Skeletal muscle satellite cell (primary cell): ENCODE measurements at regions not wholly inside any gene's neighbourhood (a gene's known extent, or its start where the extent isn't known, plus 50 kb on each side); places are given as distances from the start of the nearest gene placed in this dataset.

Source experiments
- H3K27me3 ChIP-seq: 2 replicates; pipeline ENCODE4 v1.7.0; 2013; ENCODE audit warnings: low read length; ENCODE audit not compliant: control insufficient read depth, insufficient read depth
- H3K36me3 ChIP-seq: 2 replicates; pipeline ENCODE4 v1.7.0; 2013; ENCODE audit warnings: mild to moderate bottlenecking, control low read depth, low read length; ENCODE audit not compliant: insufficient read depth
- H3K4me1 ChIP-seq: 2 replicates; pipeline ENCODE4 v1.7.0; 2013; ENCODE audit warnings: low read length; ENCODE audit not compliant: control insufficient read depth, insufficient read depth
- H3K4me2 ChIP-seq: 2 replicates; pipeline ENCODE4 v1.7.0; 2013; ENCODE audit warnings: mild to moderate bottlenecking, low read length
- H3K4me3 ChIP-seq: 2 replicates; pipeline ENCODE4 v1.7.0; 2013; ENCODE audit warnings: low read length
- H3K9ac ChIP-seq: 2 replicates; pipeline ENCODE4 v1.7.0; 2013; ENCODE audit warnings: mild to moderate bottlenecking, low read depth, low read length, moderate library complexity
- H3K9me3 ChIP-seq: replicated peaks from 2 replicates; pipeline ENCODE4 v1.7.0; 2013; ENCODE audit warnings: mild to moderate bottlenecking, control low read depth, low read length

GRCh38 chr7:156145184-156145583 is 332.9 kb upstream of the SHH start:
- H3K9me3 ChIP-seq: no peaks in the 10 kb centered on the region
- H3K4me1 ChIP-seq: no peaks in the 10 kb centered on the region
- no peaks in the 10 kb centered on the region for H3K27me3 ChIP-seq
- H3K4me2 ChIP-seq: no peak overlapping the region
- H3K36me3 ChIP-seq: no peaks in the 10 kb centered on the region
- H3K4me3 ChIP-seq: no peak overlapping the region
- H3K9ac ChIP-seq: no peak overlapping the region

- Histone ChIP-seq H3K4me3 (no peak overlapping the region), H3K36me3 (no peaks in the 10 kb centered on the region), H3K4me1 (no peaks in the 10 kb centered on the region), H3K27me3 (no peaks in the 10 kb centered on the region), H3K9ac (no peak overlapping the region), H3K9me3 (no peaks in the 10 kb centered on the region), H3K4me2 (no peak overlapping the region)
Observed at GRCh38 chr7:156143683-156144082, 331.4 kb upstream of the SHH start.

GRCh38 chr7:156143158-156143557 is 330.9 kb upstream of the SHH start:
- H3K27me3 ChIP-seq: no peaks in the 10 kb centered on the region
- H3K9me3 ChIP-seq: no peaks in the 10 kb centered on the region
- no peaks in the 10 kb centered on the region for H3K36me3 ChIP-seq
- no peak overlapping the region for H3K9ac ChIP-seq
- no peak overlapping the region for H3K4me3 ChIP-seq
- H3K4me2 ChIP-seq: no peak overlapping the region
- H3K4me1 ChIP-seq: no peaks in the 10 kb centered on the region

GRCh38 chr7:156141941-156142340 is 329.7 kb upstream of the SHH start:
- H3K4me3 ChIP-seq: no peak overlapping the region
- no peaks in the 10 kb centered on the region for H3K36me3 ChIP-seq
- H3K27me3 ChIP-seq: no peaks in the 10 kb centered on the region
- H3K4me1 ChIP-seq: no peaks in the 10 kb centered on the region
- no peak overlapping the region for H3K4me2 ChIP-seq
- no peak overlapping the region for H3K9ac ChIP-seq
- H3K9me3 ChIP-seq: no peaks in the 10 kb centered on the region

- Histone ChIP-seq H3K36me3 (no peaks in the 10 kb centered on the region), H3K27me3 (no peaks in the 10 kb centered on the region), H3K4me2 (no peak overlapping the region), H3K9ac (no peak overlapping the region), H3K4me3 (no peak overlapping the region), H3K9me3 (no peaks in the 10 kb centered on the region), H3K4me1 (no peaks in the 10 kb centered on the region)
Observed at GRCh38 chr7:156140896-156141295, 328.6 kb upstream of the SHH start.

GRCh38 chr7:156140447-156140846 is 328.2 kb upstream of the SHH start:
- H3K9me3 ChIP-seq: no peaks in the 10 kb centered on the region
- no peaks in the 10 kb centered on the region for H3K27me3 ChIP-seq
- H3K36me3 ChIP-seq: no peaks in the 10 kb centered on the region
- H3K4me2 ChIP-seq: no peak overlapping the region
- H3K9ac ChIP-seq: no peak overlapping the region
- no peaks in the 10 kb centered on the region for H3K4me1 ChIP-seq
- no peak overlapping the region for H3K4me3 ChIP-seq

- H3K4me3 ChIP-seq: no peak overlapping the region
- no peaks in the 10 kb centered on the region for H3K36me3 ChIP-seq
- no peaks in the 10 kb centered on the region for H3K27me3 ChIP-seq
- no peak overlapping the region for H3K4me2 ChIP-seq
- no peak overlapping the region for H3K9ac ChIP-seq
- H3K4me1 ChIP-seq: no peaks in the 10 kb centered on the region
- H3K9me3 ChIP-seq: no peaks in the 10 kb centered on the region
Observed at GRCh38 chr7:156139633-156140032, 327.4 kb upstream of the SHH start.

GRCh38 chr7:156139112-156139511 is 326.8 kb upstream of the SHH start:
- Histone ChIP-seq H3K9ac (no peak overlapping the region), H3K4me1 (no peaks in the 10 kb centered on the region), H3K4me2 (no peak overlapping the region), H3K4me3 (no peak overlapping the region), H3K27me3 (no peaks in the 10 kb centered on the region), H3K36me3 (no peaks in the 10 kb centered on the region), H3K9me3 (no peaks in the 10 kb centered on the region)

- H3K9ac ChIP-seq: no peak overlapping the region
- no peaks in the 10 kb centered on the region for H3K27me3 ChIP-seq
- no peak overlapping the region for H3K4me3 ChIP-seq
- no peaks in the 10 kb centered on the region for H3K36me3 ChIP-seq
- no peak overlapping the region for H3K4me2 ChIP-seq
- peaks cover 6% of the 10 kb centered on the region for H3K9me3 ChIP-seq
- no peaks in the 10 kb centered on the region for H3K4me1 ChIP-seq
Observed at GRCh38 chr7:156131881-156132280, 319.6 kb upstream of the SHH start.

- Histone ChIP-seq H3K4me3 (no peak overlapping the region), H3K36me3 (no peaks in the 10 kb centered on the region), H3K9me3 (peaks cover 11% of the 10 kb centered on the region), H3K4me1 (no peaks in the 10 kb centered on the region), H3K27me3 (no peaks in the 10 kb centered on the region), H3K9ac (no peak overlapping the region), H3K4me2 (no peak overlapping the region)
Observed at GRCh38 chr7:156129522-156129921, 317.3 kb upstream of the SHH start.

GRCh38 chr7:156128496-156128895 is 316.2 kb upstream of the SHH start:
- H3K4me3 ChIP-seq: no peak overlapping the region
- no peaks in the 10 kb centered on the region for H3K36me3 ChIP-seq
- no peak overlapping the region for H3K4me2 ChIP-seq
- H3K9me3 ChIP-seq: peaks cover 16% of the 10 kb centered on the region
- no peaks in the 10 kb centered on the region for H3K27me3 ChIP-seq
- H3K4me1 ChIP-seq: no peaks in the 10 kb centered on the region
- H3K9ac ChIP-seq: no peak overlapping the region

GRCh38 chr7:156127166-156128134 is 315.2 kb upstream of the SHH start:
- H3K36me3 ChIP-seq: no peaks in the 10 kb centered on the region
- H3K27me3 ChIP-seq: no peaks in the 10 kb centered on the region
- H3K4me3 ChIP-seq: no peak overlapping the region
- no peak overlapping the region for H3K4me2 ChIP-seq
- H3K9me3 ChIP-seq: peaks cover 20% of the 10 kb centered on the region
- no peaks in the 10 kb centered on the region for H3K4me1 ChIP-seq
- no peak overlapping the region for H3K9ac ChIP-seq
